HG03196 (cell line): ENCODE measurements at regions not wholly inside any gene's neighbourhood (a gene's known extent, or its start where the extent isn't known, plus 50 kb on each side); places are given as distances from the start of the nearest gene placed in this dataset.

Experiments used
- ATAC-seq: cut with Tn5 transposase; IDR thresholded peaks from one replicate; pipeline ENCODE4 v1.9.1; 2021; ENCODE audit not compliant: unreplicated experiment

DNA sequence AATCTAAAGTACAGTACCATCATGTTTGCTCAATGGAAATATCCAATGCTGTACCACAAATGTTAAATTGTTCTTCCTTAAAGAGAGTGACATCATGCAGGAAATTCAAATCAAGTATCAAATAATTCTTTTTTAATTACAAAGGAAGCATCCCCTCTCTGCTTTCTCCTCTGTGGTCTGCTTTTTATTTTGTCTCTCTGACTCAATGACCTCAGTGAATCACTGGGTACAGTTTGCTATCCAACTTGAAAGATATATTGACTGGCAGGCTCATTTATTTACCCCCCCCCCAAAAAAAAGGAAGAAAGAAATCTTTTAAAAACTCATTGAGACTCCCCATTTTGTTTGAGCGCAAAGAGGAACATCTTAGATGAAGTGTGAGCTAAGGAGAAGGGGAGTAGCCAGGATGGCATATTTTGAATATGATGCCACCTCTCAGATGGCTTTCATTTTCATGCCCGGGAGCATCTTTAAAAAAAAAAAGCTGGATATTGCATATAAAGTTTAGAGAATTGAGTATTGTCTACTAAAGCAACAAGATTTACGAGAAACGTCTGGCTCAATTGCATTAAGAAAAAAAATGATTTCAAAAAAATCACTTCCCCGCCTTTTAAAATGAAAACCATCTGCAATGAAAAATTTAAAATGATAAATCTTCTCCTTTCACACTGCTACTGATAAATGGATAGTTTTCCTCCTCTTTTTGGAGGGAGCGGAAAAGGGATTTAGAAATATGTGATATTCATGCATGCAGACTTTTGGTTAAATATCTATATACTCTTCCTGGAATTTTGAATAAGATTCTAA lies 307.1 kb upstream of the DPH6 start:
- no peak for ATAC-seq

DNA sequence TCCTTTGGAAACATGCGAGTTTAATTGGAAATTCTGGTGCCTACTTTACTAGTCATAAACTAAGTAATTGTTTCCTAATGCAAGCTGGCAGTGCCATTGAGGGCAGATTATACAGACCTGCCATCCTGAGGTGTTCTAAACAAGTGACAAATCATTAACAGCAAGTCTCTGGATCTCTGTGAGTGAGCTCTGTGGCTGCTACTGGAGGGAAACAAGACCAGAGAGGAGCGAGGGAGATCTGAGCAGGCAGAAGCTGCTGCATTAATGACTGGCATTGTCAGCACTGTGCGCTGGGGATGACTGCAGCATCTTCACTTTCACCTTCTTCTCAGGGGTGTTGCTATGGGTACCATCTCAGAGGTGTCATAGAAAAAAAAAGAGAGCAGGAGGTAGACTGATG lies 308.4 kb upstream of the DPH6 start:
- no peak for ATAC-seq

DNA sequence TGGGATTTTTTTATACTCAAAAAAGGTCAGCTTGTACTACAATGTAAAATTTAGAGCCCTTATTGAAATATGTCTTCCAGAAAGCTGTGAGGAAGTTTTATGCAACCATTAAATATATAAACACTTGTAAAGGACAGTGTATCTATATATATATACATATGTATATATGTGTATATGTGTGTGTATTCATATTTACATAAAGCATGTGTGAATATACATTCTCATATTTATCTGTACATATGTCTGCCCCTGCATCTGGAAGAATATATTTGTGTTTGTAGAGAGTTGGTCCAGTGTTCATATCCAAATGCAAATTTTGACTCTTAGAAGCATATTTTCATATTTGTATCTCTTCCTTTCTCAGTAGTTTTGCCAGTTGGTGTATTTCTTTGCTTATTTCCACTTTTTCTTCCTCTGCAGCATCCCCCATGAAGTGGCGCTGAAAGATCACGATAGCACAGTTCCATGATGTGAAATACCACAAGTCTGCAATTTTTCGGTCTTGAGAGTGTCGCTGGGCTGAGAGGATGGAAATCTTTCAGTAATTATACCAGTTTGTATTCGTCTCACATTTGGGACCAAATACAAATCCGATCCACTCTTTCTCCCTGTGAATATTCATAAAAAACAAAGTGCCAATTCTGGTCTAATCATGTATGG lies 311.7 kb upstream of the DPH6 start:
- ATAC-seq = no peak

DNA sequence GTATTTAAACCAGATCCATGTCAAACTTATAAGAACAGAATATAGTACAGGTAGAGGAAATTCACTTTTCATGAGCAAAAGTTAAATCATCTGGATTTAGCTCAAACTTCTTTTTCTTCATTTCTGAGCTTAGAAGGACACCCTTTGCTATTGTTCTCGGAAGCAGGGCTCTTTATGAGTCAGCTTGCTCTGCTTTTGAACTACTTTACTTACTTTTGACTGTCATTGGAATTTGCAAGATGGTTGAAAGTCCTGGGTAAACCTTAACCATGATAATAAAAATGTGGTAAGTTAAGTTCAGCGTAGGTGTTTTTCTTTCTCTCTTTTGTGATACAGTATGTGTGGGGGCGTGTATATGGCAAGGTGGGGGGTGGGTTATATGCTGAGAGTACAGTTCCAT lies 312.7 kb upstream of the DPH6 start:
- ATAC-seq = no peak

GRCh38 chr15:35863655-35864054 lies 317.7 kb upstream of the DPH6 start:
- ATAC-seq = no peak

DNA sequence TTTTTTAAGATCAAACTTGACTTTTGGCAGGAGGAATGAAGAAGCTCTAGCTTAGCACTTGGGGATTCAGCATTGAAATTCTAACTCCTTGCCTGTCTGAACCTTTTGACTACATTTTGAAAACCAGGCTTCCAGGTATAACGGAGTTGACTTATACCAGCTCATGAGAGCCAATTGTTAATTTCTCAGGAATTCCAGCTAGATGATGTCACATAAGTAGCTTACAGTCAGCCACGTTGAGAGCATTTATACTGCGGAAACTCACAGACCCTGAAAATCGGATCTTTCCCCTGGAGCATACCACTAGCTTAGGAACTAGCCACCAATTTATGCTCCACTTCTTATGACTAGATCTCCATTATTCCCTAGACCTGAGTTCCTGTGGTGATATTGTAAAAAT lies 321.4 kb upstream of the DPH6 start:
- ATAC-seq = no peak

DNA sequence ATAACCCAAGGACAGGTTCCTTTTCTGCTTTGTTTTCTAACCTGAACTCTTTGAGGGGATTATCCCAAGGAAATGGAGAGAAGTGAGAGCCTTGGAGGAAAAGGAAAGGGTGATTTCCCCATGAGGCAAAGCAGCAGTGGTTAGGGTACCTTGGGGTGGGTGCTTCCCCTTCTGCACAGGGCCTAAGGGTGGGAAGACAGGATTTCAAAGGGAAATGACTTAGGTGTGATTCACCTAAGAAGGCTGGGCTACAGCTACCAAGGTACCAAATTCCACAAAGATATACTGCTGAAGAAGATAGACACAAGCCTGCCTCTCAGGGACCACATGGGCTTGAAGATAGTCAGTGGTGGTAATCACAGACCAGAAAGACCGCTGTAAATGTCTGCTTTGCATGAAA lies 325.3 kb upstream of the DPH6 start:
- ATAC-seq = no peak

DNA sequence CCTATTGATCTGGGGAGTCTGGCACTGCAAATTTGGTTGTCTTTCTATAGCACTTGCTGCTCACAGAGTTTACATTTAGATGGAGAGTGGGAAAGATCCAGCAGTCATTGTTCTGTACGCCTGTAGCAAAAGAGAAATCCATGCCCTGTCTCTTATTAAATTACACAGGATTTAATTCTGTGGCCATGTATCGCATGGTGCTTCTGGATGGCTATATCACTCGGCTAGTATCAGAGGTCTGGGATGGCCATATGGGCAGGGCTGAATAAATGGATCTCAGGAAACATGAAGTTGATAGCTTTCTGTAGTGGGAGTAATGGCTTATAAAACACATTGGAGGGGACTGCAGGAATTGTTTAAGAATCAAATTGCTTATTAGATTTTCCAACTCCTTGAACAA lies 325.8 kb upstream of the DPH6 start:
- ATAC-seq = no peak

GRCh38 chr15:35872577-35872976 lies 326.6 kb upstream of the DPH6 start:
- ATAC-seq = no peak

GRCh38 chr15:35874260-35874905 lies 328.4 kb upstream of the DPH6 start:
- no peak for ATAC-seq

DNA sequence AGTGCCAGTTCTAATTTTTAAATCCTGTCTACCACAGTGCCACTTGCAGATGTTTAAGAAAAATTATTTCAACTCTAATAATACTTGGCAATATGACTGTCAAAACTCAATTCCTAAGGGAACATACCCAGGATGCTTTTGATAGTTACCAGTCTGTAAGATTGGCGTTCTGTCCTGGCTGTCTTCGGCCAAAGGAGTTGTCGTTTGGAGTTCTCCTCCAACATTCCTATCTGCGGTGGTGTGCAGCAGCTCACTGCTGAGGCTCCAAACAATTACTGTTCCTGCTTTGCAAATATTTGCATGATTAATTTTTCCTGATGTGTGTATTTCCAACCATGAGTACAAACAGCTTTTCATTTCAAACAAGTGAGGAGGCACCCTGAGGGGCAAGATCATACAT lies 330.8 kb upstream of the DPH6 start:
- ATAC-seq = no peak

DNA sequence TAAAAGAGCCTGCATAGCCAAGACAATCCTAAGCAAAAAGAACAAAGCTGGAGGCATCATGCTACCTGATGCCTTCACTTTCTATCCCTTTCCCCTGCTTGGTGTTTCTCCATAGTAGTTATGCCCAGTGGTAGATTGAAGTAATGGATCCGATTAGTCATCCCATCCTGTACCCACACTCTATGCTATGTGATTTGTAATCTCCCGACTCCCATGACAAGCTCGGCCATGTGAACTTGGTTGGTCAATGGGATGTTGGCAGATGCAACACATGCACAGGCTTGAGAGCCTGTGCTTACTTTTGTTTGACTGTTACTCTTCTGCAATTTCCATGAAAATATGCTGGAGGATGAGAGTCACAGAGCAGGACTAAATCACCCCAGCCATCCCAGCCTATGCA lies 334.9 kb upstream of the DPH6 start:
- no peak for ATAC-seq

GRCh38 chr15:35885870-35886269 lies 339.9 kb upstream of the DPH6 start:
- ATAC-seq = no peak

DNA sequence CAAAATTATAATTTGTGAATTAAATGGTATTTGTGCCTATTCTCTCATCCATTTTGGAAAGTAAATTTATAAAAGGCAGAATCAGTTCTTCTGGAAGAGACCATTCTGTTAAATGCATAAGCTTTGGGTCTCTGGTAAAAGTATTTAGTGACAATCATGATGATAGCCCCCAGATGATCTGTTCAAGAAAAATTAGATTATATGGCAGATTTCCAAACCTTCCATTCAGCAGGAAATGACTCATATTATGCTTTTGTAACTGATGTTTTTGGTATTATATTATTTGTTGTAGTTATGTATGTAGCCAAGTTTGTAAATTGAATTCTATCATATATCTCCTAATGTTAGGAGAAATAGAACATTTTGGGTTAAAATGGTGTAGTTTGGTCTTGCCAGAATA lies 340.8 kb upstream of the DPH6 start:
- no peak for ATAC-seq

- ATAC-seq = no peak
Observed at GRCh38 chr15:35888815-35889214, 342.9 kb upstream of the DPH6 start.

DNA sequence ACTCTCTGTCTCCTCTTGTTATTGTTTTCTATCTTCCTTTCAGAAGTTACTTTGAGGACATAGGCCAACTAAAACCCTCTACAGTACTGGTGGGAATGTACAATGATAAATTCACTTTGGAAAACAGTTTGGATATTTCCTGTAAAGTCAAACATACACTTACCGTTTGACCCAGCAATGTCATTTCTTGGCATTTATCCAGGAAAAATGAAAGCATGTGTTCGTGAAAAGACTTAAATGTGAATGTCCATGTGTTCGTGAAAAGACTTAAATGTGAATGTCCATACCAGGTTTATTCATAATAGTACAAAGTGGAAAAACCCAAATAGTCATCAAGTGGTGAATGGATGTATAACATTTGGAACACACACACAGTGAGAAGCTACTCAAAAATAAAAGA lies 361.5 kb upstream of the DPH6 start:
- ATAC-seq = no peak

DNA sequence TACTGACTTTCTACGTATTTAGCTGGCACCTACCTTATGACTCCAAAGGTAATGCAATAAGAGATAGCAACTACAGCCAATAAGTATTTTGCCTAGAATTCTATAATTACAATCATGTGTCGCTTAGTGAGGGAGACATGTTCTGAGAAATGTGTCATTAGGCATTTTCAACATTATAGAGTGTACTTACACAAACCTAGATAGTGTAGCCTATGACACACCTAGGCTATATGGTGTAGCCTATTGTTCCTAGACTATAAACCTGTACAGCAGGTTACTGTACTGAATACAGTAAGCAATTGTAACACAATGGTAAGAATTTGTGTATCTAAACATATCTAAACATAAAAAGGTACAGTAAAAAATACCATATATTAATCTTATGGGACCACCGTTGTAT lies 363.4 kb upstream of the DPH6 start:
- no peak for ATAC-seq

DNA sequence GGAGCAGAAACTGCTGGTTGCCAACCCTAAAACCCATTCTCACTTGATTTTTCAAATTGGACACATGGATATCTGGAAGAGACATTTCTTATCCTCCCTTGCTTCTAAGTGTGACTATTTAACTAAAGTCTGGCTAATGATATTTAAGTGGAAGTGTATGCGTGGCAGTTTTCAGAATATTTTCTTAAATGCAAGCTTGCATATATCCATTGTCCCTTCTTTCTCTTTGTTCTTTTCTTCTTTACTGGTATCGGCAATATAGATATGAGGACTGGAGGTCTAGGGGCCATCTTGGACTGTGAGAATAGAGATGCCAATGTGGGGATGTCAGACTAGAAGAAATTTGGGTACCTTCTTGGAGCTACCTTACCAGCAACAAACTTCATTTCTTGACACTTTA lies 364.3 kb upstream of the DPH6 start:
- no peak for ATAC-seq

DNA sequence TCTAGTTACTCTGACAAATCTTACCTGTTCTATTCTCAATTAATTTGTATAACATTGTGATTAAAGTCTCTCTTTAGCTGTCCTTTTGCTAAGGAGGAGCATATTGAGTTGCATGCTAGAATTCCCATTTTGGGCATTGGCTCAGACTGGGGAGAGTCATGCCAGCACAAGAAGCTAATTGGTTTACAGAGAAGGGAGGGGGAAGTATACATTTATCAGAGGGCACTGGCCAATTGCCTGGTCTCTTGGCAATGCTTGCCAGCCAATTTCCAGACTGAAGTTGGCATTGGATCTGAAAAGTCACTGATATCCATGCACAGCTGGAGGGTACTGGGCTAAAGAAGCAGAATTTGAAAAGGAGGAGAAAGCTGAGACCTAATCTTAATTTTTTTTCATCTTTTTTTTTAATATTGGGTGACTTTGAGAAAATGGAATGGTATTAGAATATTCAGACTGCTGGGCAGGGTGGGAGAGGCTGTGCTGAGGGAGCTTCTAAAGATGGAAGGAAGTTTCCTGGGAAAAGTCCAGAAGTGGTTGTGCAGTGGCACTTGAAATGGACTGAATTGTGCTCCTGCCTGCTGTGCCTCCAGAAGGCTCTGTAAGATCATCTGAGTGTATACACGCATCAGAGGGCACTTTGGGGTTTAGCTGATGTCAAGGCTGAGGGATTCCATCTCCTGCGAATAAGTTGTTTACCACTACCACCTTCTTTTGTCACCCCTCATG lies 365.2 kb upstream of the DPH6 start:
- ATAC-seq = no peak

- no peak for ATAC-seq
Observed at GRCh38 chr15:35912196-35912595, 366.2 kb upstream of the DPH6 start.

- ATAC-seq = no peak
Observed at GRCh38 chr15:35914573-35914972, 368.6 kb upstream of the DPH6 start.

- no peak for ATAC-seq
Observed at GRCh38 chr15:35921046-35921445, 375.1 kb upstream of the DPH6 start.
